Ovary (tissue), 3 donors: ENCODE measurements at regions not wholly inside any gene's neighbourhood (a gene's known extent, or its start where the extent isn't known, plus 50 kb on each side); places are given as distances from the start of the nearest gene placed in this dataset.

Source experiments
- EP300 ChIP-seq: sonication (generic); formaldehyde crosslinking; IDR thresholded peaks from one replicate; pipeline ENCODE4 v1.6.1; 2017; ENCODE audit warnings: antibody characterized with exemption
- TF ChIP-seq, protein P1 (sequence below), 3 donors: fragments of 450-650 bp in 2 of 3; fragments of 200-600 bp in 1 of 3; IDR thresholded peaks; one replicate each; pipeline versions ENCODE4 v1.5.1 to v1.8.0; 2016 to 2022; ENCODE audit warnings: antibody characterized with exemption in 3 of 3, mild to moderate bottlenecking in 1 of 3
- donor health status: DM: no; HTN: no; CAD: no.

DNA sequence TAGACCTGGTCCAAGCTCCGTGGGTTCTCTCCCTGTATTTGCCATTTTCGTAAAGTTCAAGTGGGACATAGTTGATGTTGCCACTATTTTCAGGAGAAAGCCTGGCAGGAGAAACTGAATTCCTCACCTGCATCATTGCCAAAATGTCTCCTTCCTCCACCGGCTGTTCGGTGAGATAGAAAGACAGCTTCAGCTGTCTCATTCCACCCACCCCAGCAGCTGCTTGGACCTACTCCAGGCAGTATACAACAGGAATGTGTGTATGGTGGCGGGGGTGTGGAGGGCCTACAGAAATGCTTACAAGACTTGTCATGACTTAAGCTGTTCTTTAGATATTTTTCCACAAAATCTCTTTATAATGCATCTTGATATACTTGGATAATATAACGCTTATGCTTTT is 132.7 kb upstream of the RAP2B start:
- TF ChIP-seq, protein P1, sequence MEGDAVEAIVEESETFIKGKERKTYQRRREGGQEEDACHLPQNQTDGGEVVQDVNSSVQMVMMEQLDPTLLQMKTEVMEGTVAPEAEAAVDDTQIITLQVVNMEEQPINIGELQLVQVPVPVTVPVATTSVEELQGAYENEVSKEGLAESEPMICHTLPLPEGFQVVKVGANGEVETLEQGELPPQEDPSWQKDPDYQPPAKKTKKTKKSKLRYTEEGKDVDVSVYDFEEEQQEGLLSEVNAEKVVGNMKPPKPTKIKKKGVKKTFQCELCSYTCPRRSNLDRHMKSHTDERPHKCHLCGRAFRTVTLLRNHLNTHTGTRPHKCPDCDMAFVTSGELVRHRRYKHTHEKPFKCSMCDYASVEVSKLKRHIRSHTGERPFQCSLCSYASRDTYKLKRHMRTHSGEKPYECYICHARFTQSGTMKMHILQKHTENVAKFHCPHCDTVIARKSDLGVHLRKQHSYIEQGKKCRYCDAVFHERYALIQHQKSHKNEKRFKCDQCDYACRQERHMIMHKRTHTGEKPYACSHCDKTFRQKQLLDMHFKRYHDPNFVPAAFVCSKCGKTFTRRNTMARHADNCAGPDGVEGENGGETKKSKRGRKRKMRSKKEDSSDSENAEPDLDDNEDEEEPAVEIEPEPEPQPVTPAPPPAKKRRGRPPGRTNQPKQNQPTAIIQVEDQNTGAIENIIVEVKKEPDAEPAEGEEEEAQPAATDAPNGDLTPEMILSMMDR (IDR thresholded peaks at IDR 0.05) = no peak
- TF ChIP-seq EP300 = no peak
